NCI-H69 (cell line): ENCODE measurements at regions not wholly inside any gene's neighbourhood (a gene's known extent, or its start where the extent isn't known, plus 50 kb on each side); places are given as distances from the start of the nearest gene placed in this dataset.

ENCODE experiments used
- DNase-seq: peaks from one replicate; lab custom pipeline; 2025; lab: John Stamatoyannopoulos, UW

GRCh38 chr3:135792858-135793475 lies 172.6 kb upstream of the PPP2R3A start:
- no peak for DNase-seq

GRCh38 chr3:135800071-135800549 lies 165.4 kb upstream of the PPP2R3A start:
- no peak for DNase-seq

GRCh38 chr3:135801018-135801417 lies 164.5 kb upstream of the PPP2R3A start:
- DNase-seq, result no peak

- DNase-seq, result no peak
These were observed 163.4 kb upstream of the PPP2R3A start for GRCh38 chr3:135802171-135802570.

- no peak for DNase-seq
These were observed 162.4 kb upstream of the PPP2R3A start for GRCh38 chr3:135803028-135803692.

- no peak for DNase-seq
These were observed 159.8 kb upstream of the PPP2R3A start for GRCh38 chr3:135805752-135806151.

- no peak for DNase-seq
These were observed 159.2 kb upstream of the PPP2R3A start for GRCh38 chr3:135806317-135806716.

- DNase-seq, result no peak
These were observed 157.6 kb upstream of the PPP2R3A start for GRCh38 chr3:135807879-135808278.

GRCh38 chr3:135809021-135809634 lies 156.4 kb upstream of the PPP2R3A start:
- DNase-seq, result no peak

- no peak for DNase-seq
These were observed 153.9 kb upstream of the PPP2R3A start for GRCh38 chr3:135811651-135812050.

GRCh38 chr3:135812057-135812456 lies 153.5 kb upstream of the PPP2R3A start:
- DNase-seq, result no peak

GRCh38 chr3:135834465-135834864 lies 131.1 kb upstream of the PPP2R3A start:
- no peak for DNase-seq

GRCh38 chr3:135837977-135838631 lies 127.4 kb upstream of the PPP2R3A start:
- DNase-seq, result no peak

GRCh38 chr3:135840436-135840835 lies 125.1 kb upstream of the PPP2R3A start:
- DNase-seq, result no peak

- DNase-seq, result no peak
These were observed 121.1 kb upstream of the PPP2R3A start for GRCh38 chr3:135844386-135844785.

GRCh38 chr3:135848051-135848450 lies 117.5 kb upstream of the PPP2R3A start:
- DNase-seq, result no peak

- no peak for DNase-seq
These were observed 115.7 kb upstream of the PPP2R3A start for GRCh38 chr3:135849827-135850226.

- DNase-seq, result peak; percentile 81
These were observed 114.1 kb upstream of the PPP2R3A start for GRCh38 chr3:135851201-135852081.

GRCh38 chr3:135853981-135854380 lies 111.5 kb upstream of the PPP2R3A start:
- DNase-seq, result no peak

- peak; percentile 47 for DNase-seq
These were observed 104.8 kb upstream of the PPP2R3A start for GRCh38 chr3:135860761-135861160.

- DNase-seq, result no peak
These were observed 103.2 kb upstream of the PPP2R3A start for GRCh38 chr3:135862361-135862760.

- DNase-seq, result no peak
These were observed 101.5 kb upstream of the PPP2R3A start for GRCh38 chr3:135864060-135864459.
